OCI-LY7 (cell line): ENCODE measurements at regions not wholly inside any gene's neighbourhood (a gene's known extent, or its start where the extent isn't known, plus 50 kb on each side); places are given as distances from the start of the nearest gene placed in this dataset.

Source experiments
- BruUV-seq: library from RNA; stranded (reverse); fragments of 400-500 nt; replicated peaks from 2 replicates; lab custom pipeline; 2021; lab: Mats Ljungman, UMichigan
- CTCF ChIA-PET: fragments of 300-600 bp; sonication (Branson Sonifier 250); formaldehyde crosslinking; loops from one replicate; lab custom pipeline; 2022; ENCODE audit warnings: antibody characterized with exemption; ENCODE audit not compliant: unreplicated experiment; lab: Charles Lee
- POLR2A ChIA-PET: fragments of 300-600 bp; sonication (Branson Sonifier 250); formaldehyde crosslinking; loops from one replicate; lab custom pipeline; 2022; ENCODE audit warnings: antibody characterized with exemption; lab: Charles Lee
- DNase-seq: peaks from one replicate; pipeline ENCODE4 v3.0.0-alpha.2; 2015; ENCODE audit warnings: low spot score
- H2AFZ ChIP-seq: fragments of 200-600 bp; sonication (generic), shearing (Covaris generic); 2 replicates; pipeline ENCODE4 v1.6.1; 2014; ENCODE audit warnings: mild to moderate bottlenecking, antibody characterized with exemption, low read length, moderate library complexity
- H3K27ac ChIP-seq: fragments of 200-600 bp; sonication (generic); 2 replicates; pipeline ENCODE4 v1.5.1; 2014; ENCODE audit warnings: mixed run types, low read depth, mild to moderate bottlenecking, moderate library complexity, low read length, inconsistent platforms; ENCODE audit not compliant: poor library complexity, severe bottlenecking
- H3K36me3 ChIP-seq: fragments of 200-600 bp; sonication (generic); 2 replicates; pipeline ENCODE4 v1.6.1; 2014; ENCODE audit warnings: mild to moderate bottlenecking, antibody characterized with exemption, low read length, moderate library complexity, mixed read lengths; ENCODE audit not compliant: insufficient read depth
- H3K4me1 ChIP-seq: fragments of 200-600 bp; sonication (generic); 2 replicates; pipeline ENCODE4 v1.5.1; 2014; ENCODE audit warnings: mild to moderate bottlenecking, low read length; ENCODE audit not compliant: insufficient read depth, poor library complexity, severe bottlenecking
- H3K4me2 ChIP-seq: fragments of 200-600 bp; sonication (generic); 2 replicates; pipeline ENCODE4 v1.6.1; 2014; ENCODE audit warnings: mild to moderate bottlenecking, low read length
- H3K4me3 ChIP-seq: fragments of 200-600 bp; sonication (generic); 2 replicates; pipeline ENCODE4 v1.5.1; 2014; ENCODE audit warnings: mild to moderate bottlenecking, low read depth, low read length; ENCODE audit not compliant: poor library complexity, severe bottlenecking
- H3K79me2 ChIP-seq: fragments of 200-600 bp; sonication (generic); 2 replicates; pipeline ENCODE4 v1.6.1; 2016; ENCODE audit warnings: low read depth, mild to moderate bottlenecking, low read length, moderate library complexity, mixed read lengths; ENCODE audit not compliant: insufficient read depth
- H3K9me2 ChIP-seq: fragments of 200-600 bp; sonication (generic); 2 replicates; pipeline ENCODE4 v1.6.1; 2016; ENCODE audit warnings: mild to moderate bottlenecking, low read length, mixed read lengths; ENCODE audit not compliant: insufficient read depth
- H3K9me3 ChIP-seq: fragments of 200-600 bp; sonication (generic); 2 replicates; pipeline ENCODE4 v1.6.1; 2014; ENCODE audit warnings: mild to moderate bottlenecking, mixed run types, low read length, mixed read lengths
- H4K20me1 ChIP-seq: fragments of 200-600 bp; sonication (generic); 2 replicates; pipeline ENCODE4 v1.6.1; 2014; ENCODE audit warnings: mild to moderate bottlenecking, antibody characterized with exemption, low read length, moderate library complexity, mixed read lengths; ENCODE audit not compliant: insufficient read depth
- EZH2phosphoT487 ChIP-seq: fragments of 200-600 bp; sonication (generic); IDR thresholded peaks from 2 replicates; pipeline ENCODE4 v1.6.1; 2018; ENCODE audit warnings: low read depth, borderline replicate concordance, mild to moderate bottlenecking, mixed run types, antibody characterized with exemption, low read length, moderate library complexity, mixed read lengths
- intact Hi-C: fragments of 100-400 bp; cut with micrococcal nuclease; formaldehyde crosslinking; loops from one replicate; pipeline ENCODE4 v1.10.0; 2022; ENCODE audit not compliant: unreplicated experiment
- TF ChIP-seq, protein P1 (sequence below): fragments of 200-600 bp; sonication (generic); conservative IDR thresholded peaks from 2 replicates; pipeline ENCODE4 v1.5.1; 2014; ENCODE audit warnings: mild to moderate bottlenecking, antibody characterized with exemption, low read length, moderate library complexity, mixed read lengths

GRCh38 chr5:98700730-98701129 lies 72.7 kb upstream of the RGMB start:
- Histone ChIP-seq H2AFZ (no peak overlapping the region), H3K4me2 (no peak overlapping the region), H3K4me3 (no peak overlapping the region), H3K4me1 (no peaks in the 10 kb centered on the region), H3K27ac (no peak overlapping the region), H4K20me1 (no peaks in the 10 kb centered on the region), H3K9me2 (no peaks in the 10 kb centered on the region), H3K36me3 (no peaks in the 10 kb centered on the region), H3K9me3 (no peaks in the 10 kb centered on the region; the same call in 1 of the 2 replicates), H3K79me2 (no peaks in the 10 kb centered on the region)
- ChIA-PET CTCF (no interaction called here), POLR2A (interaction anchor here (0.6 kb wide), 1 partner anchor 1290 kb away, joined by 3 read pairs; no protein-coding TSS in a partner anchor)
- no peak for DNase-seq
- BruUV-seq = no TSS peak
- TF ChIP-seq, protein P1, sequence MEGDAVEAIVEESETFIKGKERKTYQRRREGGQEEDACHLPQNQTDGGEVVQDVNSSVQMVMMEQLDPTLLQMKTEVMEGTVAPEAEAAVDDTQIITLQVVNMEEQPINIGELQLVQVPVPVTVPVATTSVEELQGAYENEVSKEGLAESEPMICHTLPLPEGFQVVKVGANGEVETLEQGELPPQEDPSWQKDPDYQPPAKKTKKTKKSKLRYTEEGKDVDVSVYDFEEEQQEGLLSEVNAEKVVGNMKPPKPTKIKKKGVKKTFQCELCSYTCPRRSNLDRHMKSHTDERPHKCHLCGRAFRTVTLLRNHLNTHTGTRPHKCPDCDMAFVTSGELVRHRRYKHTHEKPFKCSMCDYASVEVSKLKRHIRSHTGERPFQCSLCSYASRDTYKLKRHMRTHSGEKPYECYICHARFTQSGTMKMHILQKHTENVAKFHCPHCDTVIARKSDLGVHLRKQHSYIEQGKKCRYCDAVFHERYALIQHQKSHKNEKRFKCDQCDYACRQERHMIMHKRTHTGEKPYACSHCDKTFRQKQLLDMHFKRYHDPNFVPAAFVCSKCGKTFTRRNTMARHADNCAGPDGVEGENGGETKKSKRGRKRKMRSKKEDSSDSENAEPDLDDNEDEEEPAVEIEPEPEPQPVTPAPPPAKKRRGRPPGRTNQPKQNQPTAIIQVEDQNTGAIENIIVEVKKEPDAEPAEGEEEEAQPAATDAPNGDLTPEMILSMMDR = no peak
- TF ChIP-seq EZH2phosphoT487 = no peak
- intact Hi-C loops = no loop called here

- CTCF ChIA-PET = no interaction called here
Observed at GRCh38 chr5:98705841-98706240, 67.6 kb upstream of the RGMB start.

GRCh38 chr5:98709681-98710080 lies 63.8 kb upstream of the RGMB start:
- no peak overlapping the region for H3K4me3 ChIP-seq
- POLR2A ChIA-PET = interaction anchor here (0.6 to 1.1 kb wide), 3 partner anchors 12 to 131 kb away, joined by 3 to 11 read pairs (median 3); no protein-coding TSS in a partner anchor
- BruUV-seq = no TSS peak
- H3K27ac ChIP-seq = no peak overlapping the region
- no peak overlapping the region for H2AFZ ChIP-seq
- H4K20me1 ChIP-seq = no peaks in the 10 kb centered on the region
- H3K9me2 ChIP-seq = no peaks in the 10 kb centered on the region
- intact Hi-C loops = no loop called here
- no peak overlapping the region for H3K4me2 ChIP-seq
- DNase-seq = no peak
- H3K4me1 ChIP-seq = no peaks in the 10 kb centered on the region
- TF ChIP-seq EZH2phosphoT487 = no peak
- TF ChIP-seq, protein P1 = no peak
- no peaks in the 10 kb centered on the region for H3K36me3 ChIP-seq
- H3K9me3 ChIP-seq = no peaks in the 10 kb centered on the region
- H3K79me2 ChIP-seq = no peaks in the 10 kb centered on the region
- CTCF ChIA-PET = no interaction called here

More at GRCh38 chr5:98705841-98706240, 67.6 kb upstream of the RGMB start:
- no peak overlapping the region for H3K27ac ChIP-seq
- no peaks in the 10 kb centered on the region for H3K36me3 ChIP-seq
- H3K4me1 ChIP-seq = no peaks in the 10 kb centered on the region
- H3K79me2 ChIP-seq = no peaks in the 10 kb centered on the region
- no peak for DNase-seq
- H3K4me2 ChIP-seq = no peak overlapping the region
- POLR2A ChIA-PET = interaction anchor here (0.6 kb wide), 1 partner anchor 823 kb away, joined by 3 read pairs; no protein-coding TSS in a partner anchor
- TF ChIP-seq, protein P1 = no peak
- no peak for TF ChIP-seq EZH2phosphoT487
- no peaks in the 10 kb centered on the region; the same call in 1 of the 2 replicates for H3K9me3 ChIP-seq
- no peaks in the 10 kb centered on the region for H4K20me1 ChIP-seq
- no peak overlapping the region for H3K4me3 ChIP-seq
- intact Hi-C loops = no loop called here
- H2AFZ ChIP-seq = no peak overlapping the region
- no TSS peak for BruUV-seq
- H3K9me2 ChIP-seq = no peaks in the 10 kb centered on the region
